Muscle of leg (tissue), 3 donors: ENCODE measurements at regions not wholly inside any gene's neighbourhood (a gene's known extent, or its start where the extent isn't known, plus 50 kb on each side); places are given as distances from the start of the nearest gene placed in this dataset.

Experiments
- DNase-seq: peaks from one replicate; pipeline ENCODE4 v3.0.0; 2013
- H3K27ac ChIP-seq: one replicate; pipeline ENCODE4 v1.5.1; 2013; ENCODE audit warnings: mild to moderate bottlenecking, low read length, control low read depth
- H3K27me3 ChIP-seq: one replicate; pipeline ENCODE4 v1.6.1; 2013; ENCODE audit warnings: low read length; ENCODE audit not compliant: control insufficient read depth, insufficient read depth
- H3K36me3 ChIP-seq: one replicate; pipeline ENCODE4 v1.6.1; 2013; ENCODE audit warnings: low read length; ENCODE audit not compliant: control insufficient read depth, insufficient read depth
- H3K4me1 ChIP-seq: one replicate; pipeline ENCODE4 v1.6.1; 2013; ENCODE audit warnings: low read length; ENCODE audit not compliant: control insufficient read depth, insufficient read depth
- H3K4me3 ChIP-seq: one replicate; pipeline ENCODE4 v1.5.1; 2013; ENCODE audit warnings: low read length, control low read depth
- H3K9me3 ChIP-seq: replicated peaks from 2 replicates; pipeline ENCODE4 v1.6.1; 2013; ENCODE audit warnings: low read depth, low read length; ENCODE audit not compliant: control insufficient read depth
- WGBS: methylation state at CpG from one replicate; pipeline ENCODE4 v1.1.5; 2013; ENCODE audit warnings: missing lambda C conversion rate; ENCODE audit not compliant: insufficient coverage; 5-methylcytosine and 5-hydroxymethylcytosine counted together

DNA sequence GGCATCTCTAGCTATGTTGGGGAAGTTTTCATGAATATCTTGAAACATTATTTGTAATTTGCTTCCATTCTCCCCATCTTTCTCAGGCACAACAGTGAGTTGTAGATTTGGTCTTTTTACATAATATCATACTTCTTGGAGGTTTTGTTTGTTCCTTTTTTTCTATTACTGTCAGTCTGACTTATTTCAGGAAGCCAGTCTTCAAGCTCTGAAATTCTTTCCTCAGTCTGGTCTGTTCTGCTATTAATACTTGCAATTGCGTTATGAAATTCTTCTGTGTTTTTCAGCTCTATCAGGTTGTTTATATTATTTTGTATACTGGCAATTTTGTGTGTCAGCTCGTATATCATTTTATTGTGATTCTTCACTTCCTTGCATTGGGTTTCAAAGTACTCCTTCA is 424.6 kb upstream of the PTBP2 start:
- Histone ChIP-seq H3K27me3 (no peaks in the 10 kb centered on the region), H3K36me3 (no peaks in the 10 kb centered on the region), H3K9me3 (no peaks in the 10 kb centered on the region), H3K4me1 (no peaks in the 10 kb centered on the region), H3K27ac (no peak overlapping the region), H3K4me3 (no peak overlapping the region)
- WGBS: no CpG with 5 or more reads among the region's 2 CpGs
- no peak for DNase-seq

DNA sequence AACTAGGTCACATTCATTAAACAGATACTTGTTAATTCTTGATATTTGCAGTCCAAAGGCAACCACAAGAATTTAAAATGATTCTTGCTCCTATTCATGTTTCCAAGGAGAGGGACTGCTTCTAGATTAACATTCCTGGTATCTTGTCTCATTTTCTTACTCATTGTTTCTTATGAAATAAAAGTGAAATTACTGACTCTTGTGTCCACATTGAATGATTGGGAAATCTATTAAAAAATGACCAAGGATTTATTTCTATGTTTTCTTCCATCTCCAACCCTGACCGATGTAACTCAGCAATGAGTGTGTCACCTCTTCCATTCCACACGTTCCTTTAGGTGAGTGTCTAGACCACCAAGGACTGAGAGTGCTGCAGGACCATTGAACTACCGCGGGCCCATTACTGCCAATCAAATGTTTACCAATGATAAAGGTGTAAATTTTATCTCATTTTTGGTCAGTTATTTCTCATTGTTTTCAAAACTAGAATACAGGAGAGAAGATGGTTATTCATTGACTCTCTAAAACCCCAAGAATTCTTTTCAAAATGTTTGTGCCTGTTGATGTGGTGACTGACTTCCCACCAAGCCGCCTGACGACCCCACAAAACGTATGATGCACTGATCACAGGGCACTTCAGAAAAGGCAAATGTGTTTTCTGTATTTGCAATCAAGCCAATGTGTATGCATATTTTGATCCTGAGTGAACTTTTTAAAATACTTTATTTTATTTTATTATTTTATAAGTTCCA is 414.6 kb upstream of the PTBP2 start:
- WGBS: no CpG with 5 or more reads among the region's 7 CpGs
- no peak overlapping the region for H3K4me3 ChIP-seq
- H3K36me3 ChIP-seq: no peaks in the 10 kb centered on the region
- H3K9me3 ChIP-seq: no peaks in the 10 kb centered on the region
- H3K27me3 ChIP-seq: no peaks in the 10 kb centered on the region
- no peaks in the 10 kb centered on the region for H3K4me1 ChIP-seq
- no peak overlapping the region for H3K27ac ChIP-seq
- DNase-seq: no peak

DNA sequence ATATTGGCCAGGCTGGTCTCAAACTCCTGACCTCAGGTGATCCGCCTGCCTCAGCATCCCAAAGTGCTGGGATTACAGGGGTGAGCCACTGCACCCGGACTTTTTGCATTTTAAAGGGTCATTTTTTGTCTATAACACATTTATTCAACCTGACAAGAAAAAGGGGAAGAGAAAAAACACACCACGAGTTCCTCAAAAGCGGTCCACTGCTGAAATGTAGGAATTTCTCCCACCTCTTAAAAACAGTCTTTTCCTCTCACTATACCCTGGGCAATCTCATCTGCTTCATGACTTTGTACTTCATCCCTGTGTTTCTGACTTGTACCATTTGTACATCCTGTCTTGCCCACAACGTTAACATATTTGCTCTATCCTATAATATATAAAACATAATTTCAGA is 413.3 kb upstream of the PTBP2 start:
- no CpG with 5 or more reads among the region's 5 CpGs for WGBS
- H3K4me3 ChIP-seq: no peak overlapping the region
- H3K9me3 ChIP-seq: no peaks in the 10 kb centered on the region
- DNase-seq: no peak
- no peak overlapping the region for H3K27ac ChIP-seq
- H3K27me3 ChIP-seq: no peaks in the 10 kb centered on the region
- H3K4me1 ChIP-seq: no peaks in the 10 kb centered on the region
- no peaks in the 10 kb centered on the region for H3K36me3 ChIP-seq

DNA sequence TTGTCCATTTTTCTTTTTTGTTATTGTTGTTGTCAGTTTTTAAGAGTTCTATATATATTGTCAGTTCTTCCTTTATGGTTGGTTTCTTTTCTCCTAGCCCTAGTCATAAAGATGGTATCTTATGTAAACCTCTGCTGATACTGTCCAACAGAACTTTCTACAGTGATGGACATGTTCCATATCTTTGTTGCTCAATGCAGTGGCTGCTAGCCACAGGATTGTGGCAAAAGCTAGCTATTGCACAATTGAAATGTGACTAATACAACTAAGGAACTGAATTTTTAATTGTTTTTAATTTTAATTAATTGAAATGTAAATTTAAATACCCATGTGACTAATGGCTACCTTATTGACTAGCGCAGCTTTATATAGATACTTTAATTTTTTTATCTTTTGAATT is 411.8 kb upstream of the PTBP2 start:
- no CpG with 5 or more reads among the region's 1 CpG for WGBS
- Histone ChIP-seq H3K27ac (no peak overlapping the region), H3K27me3 (no peaks in the 10 kb centered on the region), H3K9me3 (no peaks in the 10 kb centered on the region), H3K4me3 (no peak overlapping the region), H3K4me1 (no peaks in the 10 kb centered on the region), H3K36me3 (no peaks in the 10 kb centered on the region)
- DNase-seq: no peak

DNA sequence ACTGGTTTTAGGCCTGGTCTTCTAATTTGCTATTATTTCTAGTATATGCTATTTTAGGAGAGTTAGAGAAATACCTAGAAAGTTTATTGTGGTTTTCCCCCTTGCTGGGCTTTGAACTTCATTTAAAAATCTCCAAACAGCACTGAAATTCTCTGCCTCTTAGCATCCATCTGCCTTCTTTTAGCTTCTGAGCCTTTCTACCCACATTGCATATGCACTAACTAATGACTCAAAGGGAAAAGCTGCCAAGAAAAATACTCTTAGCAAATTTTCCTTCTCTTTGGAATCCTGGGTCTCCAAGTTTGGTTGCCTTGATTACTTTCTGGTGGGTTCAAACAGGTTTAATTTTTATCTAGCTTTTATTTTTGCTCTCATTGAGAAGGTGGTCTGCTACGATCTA is 408.4 kb upstream of the PTBP2 start:
- Histone ChIP-seq H3K9me3 (no peaks in the 10 kb centered on the region), H3K27ac (no peak overlapping the region), H3K36me3 (no peaks in the 10 kb centered on the region), H3K4me1 (no peaks in the 10 kb centered on the region), H3K27me3 (no peaks in the 10 kb centered on the region), H3K4me3 (no peak overlapping the region)
- DNase-seq: no peak
- no CpG with 5 or more reads among the region's 1 CpG for WGBS

DNA sequence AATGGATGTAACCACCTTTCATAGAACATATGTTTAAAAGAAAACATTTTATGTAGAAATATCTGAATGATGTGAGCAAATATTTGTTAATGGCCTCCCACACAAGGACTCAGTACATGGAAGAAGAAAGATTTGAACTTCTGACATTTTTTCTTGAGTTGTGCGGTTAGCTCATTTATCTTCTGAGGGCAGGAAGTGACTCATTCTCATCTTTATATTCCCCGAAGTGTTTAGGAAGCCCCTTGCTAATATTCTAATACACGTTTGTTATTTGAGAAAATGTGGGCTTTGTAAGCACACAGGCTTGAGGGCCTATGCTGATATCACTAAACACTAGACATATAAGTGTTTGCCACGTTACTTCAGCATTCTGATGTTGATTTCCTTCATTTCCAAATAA is 392.5 kb upstream of the PTBP2 start:
- no peak for DNase-seq
- no peak overlapping the region for H3K27ac ChIP-seq

DNA sequence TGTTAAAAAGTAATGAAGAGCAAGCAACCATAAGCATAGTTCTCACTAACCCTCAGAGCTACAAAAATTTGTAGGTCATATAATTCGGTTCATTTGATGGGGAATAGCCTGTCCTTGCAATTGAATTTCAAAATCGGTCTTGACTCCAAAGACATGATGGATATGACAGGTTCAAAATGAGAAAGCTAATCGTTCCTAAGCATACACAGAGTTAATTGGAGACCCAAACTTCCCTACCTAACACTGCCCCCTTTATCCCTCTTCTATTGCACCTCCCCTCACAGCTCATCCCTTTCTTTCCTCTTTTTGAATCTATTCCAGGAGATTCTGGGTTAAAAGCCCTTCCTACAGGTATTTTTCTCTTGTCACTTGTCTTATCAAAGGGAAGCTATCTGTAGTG is 390.0 kb upstream of the PTBP2 start:
- H3K4me3 ChIP-seq: no peak overlapping the region
- 100% methylated on average over 1 of the region's 3 CpGs for WGBS
- H3K4me1 ChIP-seq: no peaks in the 10 kb centered on the region
- no peak overlapping the region for H3K27ac ChIP-seq
- no peaks in the 10 kb centered on the region for H3K9me3 ChIP-seq
- DNase-seq: no peak
- no peaks in the 10 kb centered on the region for H3K36me3 ChIP-seq
- H3K27me3 ChIP-seq: no peaks in the 10 kb centered on the region

More for the DNA sequence above, 392.5 kb upstream of the PTBP2 start:
- no peaks in the 10 kb centered on the region for H3K9me3 ChIP-seq
- WGBS: no CpG with 5 or more reads among the region's 4 CpGs
- H3K36me3 ChIP-seq: no peaks in the 10 kb centered on the region
- H3K27me3 ChIP-seq: no peaks in the 10 kb centered on the region
- H3K4me3 ChIP-seq: no peak overlapping the region
- H3K4me1 ChIP-seq: no peaks in the 10 kb centered on the region

DNA sequence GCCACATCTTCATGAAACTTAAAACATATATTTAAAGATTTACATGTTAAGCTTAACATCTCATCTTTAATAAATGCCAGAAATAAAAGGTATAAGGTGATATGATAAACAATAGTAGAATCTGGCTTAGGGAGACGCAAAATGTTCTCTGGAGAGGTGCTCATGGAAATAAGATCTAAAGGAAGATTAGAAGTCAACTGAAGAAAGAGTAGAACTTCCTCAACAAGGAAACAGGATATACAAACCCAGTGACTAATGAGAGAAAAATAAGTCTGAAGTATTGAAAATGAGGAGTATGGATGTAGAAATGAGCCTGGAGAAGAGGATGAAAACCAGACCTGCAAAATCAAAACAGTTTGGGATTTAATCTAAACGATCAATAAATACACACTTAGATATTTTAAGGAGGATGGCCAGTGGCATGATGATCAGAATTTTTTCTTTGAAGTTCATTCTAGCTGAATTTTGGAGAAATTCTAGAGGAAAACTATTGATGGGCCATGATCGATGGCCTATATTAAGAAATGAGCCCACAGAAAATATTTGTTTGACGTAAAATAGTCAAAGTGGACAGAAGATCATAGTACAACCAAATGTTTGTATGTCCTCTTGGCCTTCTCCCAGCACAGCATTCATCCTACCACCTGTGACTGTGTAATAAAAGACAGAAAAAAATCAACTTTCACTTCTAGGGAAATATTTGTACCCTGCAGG is 387.9 kb upstream of the PTBP2 start:
- no peak for DNase-seq
- Histone ChIP-seq H3K27me3 (no peaks in the 10 kb centered on the region), H3K36me3 (no peaks in the 10 kb centered on the region), H3K9me3 (no peaks in the 10 kb centered on the region), H3K27ac (no peak overlapping the region), H3K4me1 (no peaks in the 10 kb centered on the region), H3K4me3 (no peak overlapping the region)
- WGBS: no CpG with 5 or more reads among the region's 4 CpGs

DNA sequence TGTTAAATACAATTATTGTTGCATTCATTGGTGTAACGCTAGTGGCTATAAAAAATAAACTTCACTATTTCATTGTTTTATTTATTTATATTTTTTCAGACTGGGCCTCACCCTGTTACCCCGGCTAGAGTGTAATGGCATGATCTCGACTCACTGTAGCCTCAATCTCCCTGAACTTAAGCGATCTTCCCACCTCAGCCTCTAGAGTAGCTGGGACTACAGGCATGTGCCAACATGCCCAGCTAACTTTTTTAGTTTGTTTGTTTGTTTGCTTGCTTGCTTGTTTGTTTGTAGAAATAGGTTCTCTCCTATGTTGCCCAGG is 387.4 kb upstream of the PTBP2 start:
- no peaks in the 10 kb centered on the region for H3K27me3 ChIP-seq
- H3K27ac ChIP-seq: no peak overlapping the region
- DNase-seq: no peak
- no CpG with 5 or more reads among the region's 4 CpGs for WGBS
- no peaks in the 10 kb centered on the region for H3K36me3 ChIP-seq
- no peaks in the 10 kb centered on the region for H3K9me3 ChIP-seq
- no peaks in the 10 kb centered on the region for H3K4me1 ChIP-seq
- H3K4me3 ChIP-seq: no peak overlapping the region

DNA sequence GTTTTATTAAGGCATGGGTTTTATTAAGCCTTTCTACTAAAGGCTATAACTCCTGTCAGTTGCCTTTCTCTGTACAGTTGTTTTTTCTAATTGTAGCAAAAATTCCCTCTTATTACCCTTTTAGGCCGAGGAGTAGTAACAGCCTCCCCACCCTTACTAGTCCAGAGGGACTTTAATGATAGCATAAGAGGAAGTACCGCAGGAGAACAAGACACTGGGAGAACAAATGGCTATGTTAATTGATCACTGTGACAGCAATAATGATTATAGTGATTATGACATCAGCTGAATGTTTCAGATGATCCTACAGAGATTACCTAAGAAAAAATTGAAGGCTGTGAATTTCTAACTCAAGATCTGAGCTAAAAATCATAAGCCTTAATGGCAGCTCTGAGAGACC is 383.0 kb upstream of the PTBP2 start:
- H3K9me3 ChIP-seq: no peaks in the 10 kb centered on the region
- H3K27me3 ChIP-seq: no peaks in the 10 kb centered on the region
- DNase-seq: no peak
- no peaks in the 10 kb centered on the region for H3K4me1 ChIP-seq
- no peaks in the 10 kb centered on the region for H3K36me3 ChIP-seq
- no peak overlapping the region for H3K4me3 ChIP-seq
- no CpG with 5 or more reads among the region's 2 CpGs for WGBS
- H3K27ac ChIP-seq: no peak overlapping the region

DNA sequence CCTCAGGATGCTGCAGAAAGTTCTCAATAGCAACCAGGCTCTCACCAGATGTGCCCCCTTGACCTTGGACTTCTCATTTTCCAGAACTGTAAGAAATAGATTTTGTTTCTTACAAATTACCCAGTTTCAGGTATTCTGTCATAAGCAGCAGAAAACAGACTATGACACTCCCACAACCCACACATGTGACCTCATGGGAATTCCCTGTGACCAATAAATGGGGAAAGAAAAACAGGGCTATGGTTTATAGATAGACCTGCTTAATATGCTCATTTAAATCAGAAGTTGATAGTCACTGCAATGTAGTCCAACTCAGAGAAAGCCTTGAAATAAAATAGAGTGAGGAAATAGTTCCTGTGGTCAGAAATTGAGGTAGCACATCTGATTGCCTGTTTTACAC is 380.9 kb upstream of the PTBP2 start:
- Histone ChIP-seq H3K4me3 (no peak overlapping the region), H3K4me1 (no peaks in the 10 kb centered on the region), H3K27ac (no peak overlapping the region), H3K9me3 (no peaks in the 10 kb centered on the region), H3K27me3 (no peaks in the 10 kb centered on the region), H3K36me3 (no peaks in the 10 kb centered on the region)
- no peak for DNase-seq
